ENCODE measurements at regions not wholly inside any gene's neighbourhood (a gene's known extent, or its start where the extent isn't known, plus 50 kb on each side); places are given as distances from the start of the nearest gene placed in this dataset.

DNA sequence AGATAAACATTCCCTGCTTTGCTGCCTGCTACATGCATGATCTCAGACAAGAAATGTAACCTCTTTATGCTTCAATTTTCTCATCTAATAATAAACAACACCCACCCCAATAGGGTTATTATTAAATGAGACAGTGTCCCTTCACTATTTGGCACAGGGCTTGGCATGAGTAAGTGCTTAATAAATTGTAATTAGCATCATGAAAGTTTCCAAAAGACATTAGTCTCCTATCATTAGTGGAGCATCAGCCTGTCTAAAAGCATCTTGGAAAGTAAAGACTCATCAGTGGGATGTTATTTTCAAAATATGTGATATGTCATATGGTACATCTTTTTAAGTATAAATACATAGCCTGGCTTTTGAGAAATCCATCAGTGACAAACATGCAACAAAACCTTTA is 275.0 kb downstream of the ZEB2 start:
- H3K9me3 ChIP-seq (ENCODE audit: control insufficient read depth, low read depth, low read length), result no peaks in the 10 kb centered on the region
- H3K4ac ChIP-seq (ENCODE audit: low read depth, low read length), result no peak overlapping the region
- H2AFZ ChIP-seq (ENCODE audit: low read length), result no peak overlapping the region
- no peak overlapping the region for H4K8ac ChIP-seq (replicated peaks; ENCODE audit: insufficient read length, low read depth, low read length)
- H3T11ph ChIP-seq (ENCODE audit: low read length), result no peak overlapping the region
- no peak overlapping the region for H2BK20ac ChIP-seq (ENCODE audit: low read depth, low read length, poor library complexity, severe bottlenecking)
- H3K79me2 ChIP-seq (ENCODE audit: insufficient read depth, low read length), result no peaks in the 10 kb centered on the region
- no peak overlapping the region for H3K27ac ChIP-seq (ENCODE audit: insufficient read length, low read depth, low read length)
- no peak overlapping the region for H2BK5ac ChIP-seq (ENCODE audit: insufficient read length, low read length)
- Mint-ChIP-seq H3K27ac (no peak overlapping the region), H3K27me3 (ENCODE audit: low read depth) (no peaks in the 10 kb centered on the region), H3K4me3 (no peak overlapping the region), H3K4me1 (peaks cover 25 to 26% of the 10 kb centered on the region in 2 experiments), H3K9me3 (no peaks in the 10 kb centered on the region), H3K36me3 (ENCODE audit: insufficient read depth in 1 of 3, low read depth in 3 of 3) (no peaks in the 10 kb centered on the region)
- no peaks in the 10 kb centered on the region for H3K27me3 ChIP-seq (ENCODE audit: insufficient read depth, low read length)
- H2BK120ac ChIP-seq (ENCODE audit: low read depth, low read length, poor library complexity, severe bottlenecking), result no peak overlapping the region
- H3K56ac ChIP-seq (ENCODE audit: insufficient read length, low read depth, low read length), result no peak overlapping the region
- H2BK12ac ChIP-seq (ENCODE audit: insufficient read length, low read depth, low read length), result no peak overlapping the region
- H3K23me2 ChIP-seq (ENCODE audit: insufficient read length, low read depth, low read length, poor library complexity, severe bottlenecking), result no peaks in the 10 kb centered on the region
- no peak overlapping the region for H3K23ac ChIP-seq (ENCODE audit: insufficient read length, low read depth, low read length)
- H3K4me2 ChIP-seq (ENCODE audit: insufficient read depth, insufficient read length, low read length), result no peak overlapping the region
- no peaks in the 10 kb centered on the region for H3K4me1 ChIP-seq (ENCODE audit: insufficient read depth, low read length)
- H3K79me1 ChIP-seq (ENCODE audit: insufficient read depth, low read depth, low read length, poor library complexity, severe bottlenecking), result no peaks in the 10 kb centered on the region
- H3K18ac ChIP-seq (ENCODE audit: insufficient read length, low read depth, low read length), result no peak overlapping the region
- no peak overlapping the region for H2AK5ac ChIP-seq (ENCODE audit: insufficient read length, low read length)
- no peaks in the 10 kb centered on the region for H4K20me1 ChIP-seq (ENCODE audit: control insufficient read depth, insufficient read depth, insufficient read length)
- no peak overlapping the region for H4K91ac ChIP-seq (ENCODE audit: insufficient read length, low read depth, low read length)
- H3K9ac ChIP-seq (ENCODE audit: extremely low read depth, insufficient read length, low read length), result no peak overlapping the region
- no peak for TF ChIP-seq CTCF (conservative IDR thresholded peaks at IDR 0.05)
- H2BK15ac ChIP-seq (ENCODE audit: low read depth, low read length), result no peak overlapping the region
- H3K14ac ChIP-seq (ENCODE audit: insufficient read depth, low read length), result no peak overlapping the region
- no peak for DNase-seq
- no peak overlapping the region for H4K5ac ChIP-seq (ENCODE audit: insufficient read length, low read depth, low read length)

All from H9 (cell line).